Right lobe of liver (tissue), 4 donors: ENCODE measurements at regions not wholly inside any gene's neighbourhood (a gene's known extent, or its start where the extent isn't known, plus 50 kb on each side); places are given as distances from the start of the nearest gene placed in this dataset.

Experiments
- POLR2A ChIP-seq: fragments of 450-650 bp; IDR thresholded peaks from one replicate; pipeline ENCODE4 v1.6.1; 2017; ENCODE audit warnings: antibody characterized with exemption, mild to moderate bottlenecking
- TF ChIP-seq, protein P1 (sequence below), 4 donors: fragments of 200-600 bp in 3 of 4; fragments of 450-650 bp in 1 of 4; IDR thresholded peaks; one replicate each; pipeline versions ENCODE4 v1.5.1 to v1.8.0; 2016 to 2022; ENCODE audit warnings: antibody characterized with exemption in 4 of 4, mild to moderate bottlenecking in 2 of 4
- donor health status: DM: no; HTN: no; CAD: no.
- donor health status: DM: no; HTN: no; CAD: no.
- donor health status: DM: no; HTN: yes; CAD: no.

DNA sequence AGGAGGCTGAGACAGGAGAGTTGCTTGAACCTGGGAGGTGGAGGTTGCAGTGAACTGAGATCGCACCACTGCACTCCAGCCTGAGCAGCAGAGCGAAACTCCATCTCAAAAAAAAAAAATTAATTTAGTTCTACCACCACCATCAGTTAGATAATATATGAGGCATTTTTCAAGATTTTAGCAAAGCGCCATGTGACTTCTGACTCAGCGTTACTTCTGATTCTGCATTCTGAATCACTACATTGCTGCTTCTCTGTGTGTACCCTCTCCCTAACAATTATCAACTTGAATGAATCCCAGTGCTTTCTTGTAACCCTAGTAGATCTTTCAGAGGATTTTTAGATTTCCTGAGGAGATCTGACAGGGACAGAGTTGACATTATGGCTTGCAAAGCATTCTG is 176.8 kb upstream of the SORCS1 start:
- no peak for TF ChIP-seq POLR2A
- TF ChIP-seq, protein P1, sequence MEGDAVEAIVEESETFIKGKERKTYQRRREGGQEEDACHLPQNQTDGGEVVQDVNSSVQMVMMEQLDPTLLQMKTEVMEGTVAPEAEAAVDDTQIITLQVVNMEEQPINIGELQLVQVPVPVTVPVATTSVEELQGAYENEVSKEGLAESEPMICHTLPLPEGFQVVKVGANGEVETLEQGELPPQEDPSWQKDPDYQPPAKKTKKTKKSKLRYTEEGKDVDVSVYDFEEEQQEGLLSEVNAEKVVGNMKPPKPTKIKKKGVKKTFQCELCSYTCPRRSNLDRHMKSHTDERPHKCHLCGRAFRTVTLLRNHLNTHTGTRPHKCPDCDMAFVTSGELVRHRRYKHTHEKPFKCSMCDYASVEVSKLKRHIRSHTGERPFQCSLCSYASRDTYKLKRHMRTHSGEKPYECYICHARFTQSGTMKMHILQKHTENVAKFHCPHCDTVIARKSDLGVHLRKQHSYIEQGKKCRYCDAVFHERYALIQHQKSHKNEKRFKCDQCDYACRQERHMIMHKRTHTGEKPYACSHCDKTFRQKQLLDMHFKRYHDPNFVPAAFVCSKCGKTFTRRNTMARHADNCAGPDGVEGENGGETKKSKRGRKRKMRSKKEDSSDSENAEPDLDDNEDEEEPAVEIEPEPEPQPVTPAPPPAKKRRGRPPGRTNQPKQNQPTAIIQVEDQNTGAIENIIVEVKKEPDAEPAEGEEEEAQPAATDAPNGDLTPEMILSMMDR (IDR thresholded peaks at IDR 0.05): no peak
